H1 (cell line): ENCODE measurements at regions not wholly inside any gene's neighbourhood (a gene's known extent, or its start where the extent isn't known, plus 50 kb on each side); places are given as distances from the start of the nearest gene placed in this dataset.

Experiments
- BCL11A ChIP-seq, 2 experiments: IDR thresholded peaks; one replicate each; pipeline ENCODE4 v1.6.1; 2011; ENCODE audit warnings: low read depth in 2 of 2, low read length in 2 of 2, mild to moderate bottlenecking in 2 of 2
- JUN ChIP-seq: IDR thresholded peaks from 2 replicates; pipeline ENCODE4 v1.6.1; 2011; ENCODE audit warnings: low read depth, mild to moderate bottlenecking, improper control_type of control experiment, low read length
- POLR2AphosphoS5 ChIP-seq: IDR thresholded peaks from 2 replicates; pipeline ENCODE4 v1.6.1; 2011; ENCODE audit warnings: low read depth, low read length
- RAD21 ChIP-seq, 2 experiments: IDR thresholded peaks in 1 of 2; conservative IDR thresholded peaks in 1 of 2; 2 replicates each; pipeline ENCODE4 v1.6.1; 2011; ENCODE audit warnings: low read depth in 2 of 2, low read length in 2 of 2, improper control_type of control experiment in 1 of 2, inconsistent platforms in 1 of 2, mild to moderate bottlenecking in 1 of 2, moderate library complexity in 1 of 2

GRCh38 chr3:102226463-102226862 lies 208.4 kb upstream of the ZPLD1 start (continued):
- TF ChIP-seq BCL11A (IDR thresholded peaks at IDR 0.05; ENCODE audit: low read depth in 2 of 2, low read length in 2 of 2): no peak
- no peak for TF ChIP-seq JUN
- no peak for TF ChIP-seq POLR2AphosphoS5
- TF ChIP-seq RAD21 (IDR thresholded peaks at IDR 0.05 in 1 of 2, conservative IDR thresholded peaks at IDR 0.05 in 1 of 2; ENCODE audit: low read depth in 2 of 2, low read length in 2 of 2): no peak
- TF ChIP-seq, all 59 proteins: peak for 0
